NCI-H1092 treated with DMSO at 0.1 percent for 48 hours (cell line): ENCODE measurements at regions not wholly inside any gene's neighbourhood (a gene's known extent, or its start where the extent isn't known, plus 50 kb on each side); places are given as distances from the start of the nearest gene placed in this dataset.

Experiments
- DNase-seq: peaks from one replicate; lab custom pipeline; 2025; lab: John Stamatoyannopoulos, UW

- DNase-seq, result no peak
Measured at GRCh38 chr5:2168601-2169429, 286.1 kb upstream of the IRX4 start.

GRCh38 chr5:2167671-2168070 is 284.9 kb upstream of the IRX4 start:
- DNase-seq, result no peak

- no peak for DNase-seq
Measured at GRCh38 chr5:2166979-2167377, 284.3 kb upstream of the IRX4 start.

- no peak for DNase-seq
Measured at GRCh38 chr5:2166306-2166978, 283.7 kb upstream of the IRX4 start.

- no peak for DNase-seq
Measured at GRCh38 chr5:2165615-2166305, 283.0 kb upstream of the IRX4 start.

GRCh38 chr5:2165203-2165602 is 282.5 kb upstream of the IRX4 start:
- no peak for DNase-seq

GRCh38 chr5:2164586-2164985 is 281.9 kb upstream of the IRX4 start:
- DNase-seq, result no peak

- DNase-seq, result no peak
Measured at GRCh38 chr5:2163940-2164490, 281.3 kb upstream of the IRX4 start.

GRCh38 chr5:2163060-2163856 is 280.5 kb upstream of the IRX4 start:
- no peak for DNase-seq

GRCh38 chr5:2160811-2161210 is 278.1 kb upstream of the IRX4 start:
- DNase-seq, result no peak

- DNase-seq, result no peak
Measured at GRCh38 chr5:2158767-2159166, 276.0 kb upstream of the IRX4 start.

- no peak for DNase-seq
Measured at GRCh38 chr5:2158109-2158508, 275.4 kb upstream of the IRX4 start.

GRCh38 chr5:2157372-2157771 is 274.6 kb upstream of the IRX4 start:
- DNase-seq, result no peak

- DNase-seq, result peak; percentile 21
Measured at GRCh38 chr5:2156358-2157059, 273.8 kb upstream of the IRX4 start.

- DNase-seq, result no peak
Measured at GRCh38 chr5:2155556-2155955, 272.8 kb upstream of the IRX4 start.

GRCh38 chr5:2153802-2154201 is 271.1 kb upstream of the IRX4 start:
- no peak for DNase-seq

GRCh38 chr5:2153350-2153749 is 270.6 kb upstream of the IRX4 start:
- DNase-seq, result no peak

GRCh38 chr5:2151301-2151888 is 268.7 kb upstream of the IRX4 start:
- DNase-seq, result peak; percentile 20

- DNase-seq, result peak; percentile 85
Measured at GRCh38 chr5:2149195-2149539, 266.4 kb upstream of the IRX4 start.

GRCh38 chr5:2148312-2149194 is 265.8 kb upstream of the IRX4 start:
- DNase-seq, result no peak
